GM21381 (cell line): ENCODE measurements at regions not wholly inside any gene's neighbourhood (a gene's known extent, or its start where the extent isn't known, plus 50 kb on each side); places are given as distances from the start of the nearest gene placed in this dataset.

ENCODE experiments used
- ATAC-seq: cut with Tn5 transposase; IDR thresholded peaks from one replicate; pipeline ENCODE4 v1.9.1; 2021; ENCODE audit warnings: mild to moderate bottlenecking, moderate library complexity; ENCODE audit not compliant: unreplicated experiment

GRCh38 chr5:20680718-20681302, 692.8 kb upstream of the CDH18 start:
- ATAC-seq: no peak

- no peak for ATAC-seq
These were observed 690.9 kb upstream of the CDH18 start for GRCh38 chr5:20678814-20679298.

DNA sequence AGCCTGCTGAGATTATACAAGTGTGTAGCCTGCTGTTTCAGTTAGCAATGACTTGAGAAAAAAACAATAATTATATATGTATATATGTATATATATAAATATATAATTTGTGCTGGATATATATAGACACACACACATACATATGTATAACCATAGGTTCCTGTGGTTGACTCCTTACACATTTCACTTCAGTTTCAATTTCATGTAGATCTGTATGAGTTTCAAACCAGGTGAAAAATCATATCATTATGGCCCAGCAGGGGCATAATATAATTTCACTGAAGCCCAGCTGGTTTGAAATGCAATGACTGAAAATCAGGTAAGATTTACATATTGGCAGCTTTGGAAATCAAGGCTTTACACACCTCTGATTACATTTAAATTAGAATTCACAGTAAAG, 690.4 kb upstream of the CDH18 start:
- no peak for ATAC-seq

DNA sequence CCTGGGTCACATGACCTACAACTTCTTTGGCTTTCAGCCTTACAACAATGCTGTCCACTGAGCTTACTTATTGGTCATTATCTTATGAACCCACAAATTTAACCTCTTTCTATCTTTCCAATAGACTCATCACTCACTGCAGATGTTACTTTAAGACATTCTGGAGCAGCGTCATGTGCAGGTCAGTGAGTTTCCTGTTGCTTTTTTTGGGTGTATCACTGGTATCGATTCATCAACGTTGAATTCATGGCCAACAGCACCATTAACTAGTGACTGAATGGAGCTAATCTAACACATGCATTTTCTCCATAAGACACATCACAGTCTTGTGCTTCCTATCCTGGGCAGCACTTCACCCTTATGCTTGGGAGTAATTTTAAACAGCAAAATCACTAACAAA, 672.6 kb upstream of the CDH18 start:
- ATAC-seq: no peak

- no peak for ATAC-seq
These were observed 668.3 kb upstream of the CDH18 start for GRCh38 chr5:20656262-20656661.

DNA sequence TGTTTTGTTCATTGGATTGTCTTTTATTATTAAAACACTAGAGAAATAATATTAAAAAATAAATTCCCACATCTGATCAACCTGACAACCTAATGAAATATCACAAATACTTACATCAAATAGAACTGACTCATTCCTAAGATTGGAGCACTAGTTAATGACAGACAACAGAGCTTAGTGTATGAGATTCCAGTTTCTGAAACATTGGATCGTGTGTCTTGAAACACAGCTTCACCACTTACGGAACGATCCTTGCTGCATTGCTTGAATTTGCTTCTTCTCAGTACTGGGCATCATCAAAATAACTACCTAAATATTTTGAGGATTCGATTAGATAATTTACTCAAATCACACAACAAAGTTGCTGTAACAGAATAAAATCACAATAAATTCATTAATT, 667.2 kb upstream of the CDH18 start:
- ATAC-seq: no peak

GRCh38 chr5:20654746-20655145, 666.7 kb upstream of the CDH18 start:
- ATAC-seq: no peak

DNA sequence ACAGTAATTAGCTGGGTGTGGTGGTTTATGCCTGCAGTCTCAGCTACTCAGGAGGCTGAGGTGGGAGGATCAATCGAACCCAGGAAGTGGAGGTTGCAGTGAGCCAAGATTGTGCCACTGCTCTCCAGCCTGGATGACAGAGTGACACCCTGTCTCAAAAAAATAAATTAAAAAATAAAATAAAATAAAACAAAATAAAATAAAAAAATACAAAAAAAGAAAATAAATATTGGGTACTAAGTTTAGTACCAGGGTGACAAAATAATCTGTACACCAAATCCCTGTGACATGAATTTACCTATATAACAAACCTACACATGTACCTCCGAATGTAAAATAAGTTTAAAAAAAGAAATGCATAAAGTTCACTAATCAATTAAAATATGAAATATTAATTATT, 666.0 kb upstream of the CDH18 start:
- ATAC-seq: no peak

- ATAC-seq: no peak
These were observed 662.0 kb upstream of the CDH18 start for GRCh38 chr5:20649966-20650365.

GRCh38 chr5:20648981-20649380, 661.0 kb upstream of the CDH18 start:
- no peak for ATAC-seq

GRCh38 chr5:20636686-20637085, 648.7 kb upstream of the CDH18 start:
- no peak for ATAC-seq

DNA sequence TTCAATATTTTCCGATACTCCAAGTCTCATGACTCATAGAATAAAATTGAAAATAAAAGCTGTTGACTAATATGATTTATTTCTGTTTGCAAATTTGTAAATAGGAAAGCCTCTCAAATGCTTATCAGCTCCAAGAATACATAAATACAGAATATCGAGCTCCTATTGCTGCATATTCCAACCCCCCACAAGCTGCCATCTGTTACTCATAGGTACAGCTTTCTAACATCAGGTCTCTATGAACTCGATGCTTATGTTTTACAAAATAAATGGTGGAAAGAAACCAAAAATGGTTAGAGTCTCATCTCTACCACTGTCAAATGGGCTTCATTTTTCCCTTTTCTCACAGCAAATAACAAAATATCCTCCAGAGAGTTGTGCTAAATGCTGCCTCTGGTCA, 631.6 kb upstream of the CDH18 start:
- ATAC-seq: no peak

DNA sequence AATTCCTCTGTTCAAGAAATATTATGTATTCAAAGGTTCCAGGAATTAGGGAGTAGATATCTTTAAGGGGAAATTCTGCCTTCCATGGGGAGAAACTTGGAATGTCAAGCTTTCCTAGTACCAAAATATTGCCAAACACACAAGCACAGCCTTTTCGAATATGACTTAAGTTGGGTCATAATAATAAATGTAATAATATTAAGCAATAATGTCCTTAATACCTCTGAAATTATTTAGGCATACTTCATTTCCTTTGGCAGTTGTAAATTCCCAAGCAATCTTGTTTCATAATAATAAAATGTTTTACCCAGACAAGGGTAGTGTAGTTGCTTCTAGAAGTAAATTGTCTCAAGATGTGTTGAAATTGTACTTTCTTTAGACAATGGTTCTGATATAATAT, 630.3 kb upstream of the CDH18 start:
- ATAC-seq: no peak

GRCh38 chr5:20617841-20618240, 629.8 kb upstream of the CDH18 start:
- no peak for ATAC-seq

DNA sequence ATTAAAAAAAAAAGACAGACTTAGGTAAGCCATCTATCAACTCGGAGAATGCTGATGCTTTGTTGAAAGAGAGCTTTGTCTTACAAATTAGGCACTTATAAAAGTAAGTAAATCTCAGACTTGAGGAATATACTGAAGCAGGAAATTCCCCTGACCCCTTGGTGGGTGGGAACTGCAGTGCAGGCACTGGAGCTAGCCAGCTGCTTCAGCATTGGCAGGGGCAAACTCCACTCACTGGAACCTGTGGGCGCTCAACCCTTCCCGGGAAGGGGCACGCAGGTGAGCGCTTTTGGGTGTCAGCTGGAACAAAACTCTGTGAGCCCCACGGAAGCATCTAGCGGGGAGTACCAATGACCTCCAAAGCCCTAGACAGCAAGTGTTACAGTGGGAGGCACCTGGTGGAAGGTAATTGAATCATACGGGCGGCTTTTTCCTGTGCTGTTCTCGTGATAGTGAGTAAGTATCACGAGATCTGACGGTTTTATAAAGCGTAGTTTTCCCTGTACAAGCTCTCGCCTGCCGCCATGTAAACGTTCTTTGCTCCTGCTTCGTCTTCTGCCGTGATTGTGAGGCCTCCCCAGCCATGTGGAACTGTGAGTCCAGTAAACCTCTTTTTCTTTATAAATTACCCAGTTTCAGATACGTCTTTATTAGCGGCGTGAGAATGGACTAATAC, 628.0 kb upstream of the CDH18 start:
- no peak for ATAC-seq

- ATAC-seq: no peak
These were observed 623.6 kb upstream of the CDH18 start for GRCh38 chr5:20611620-20612019.

- ATAC-seq: no peak
These were observed 622.7 kb upstream of the CDH18 start for GRCh38 chr5:20610681-20611080.

DNA sequence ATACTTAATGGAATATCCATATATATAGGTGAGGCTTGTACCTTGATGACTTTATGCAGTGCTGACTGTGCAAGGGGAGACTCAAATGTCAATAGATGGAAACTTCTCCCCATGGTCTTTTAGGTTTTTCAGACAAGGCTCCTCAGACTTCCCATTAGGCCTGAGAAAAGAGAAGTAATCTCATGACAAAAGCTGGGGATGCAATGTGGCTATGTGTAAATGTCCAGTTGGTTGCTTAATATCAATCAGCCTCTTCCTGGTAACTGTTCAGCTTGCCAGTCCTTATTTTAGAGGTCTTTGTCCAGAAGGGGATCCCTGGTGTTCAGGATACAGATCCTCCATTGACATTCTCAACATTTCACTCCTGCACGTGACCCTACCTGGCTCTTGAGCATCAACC, 621.1 kb upstream of the CDH18 start:
- ATAC-seq: no peak

DNA sequence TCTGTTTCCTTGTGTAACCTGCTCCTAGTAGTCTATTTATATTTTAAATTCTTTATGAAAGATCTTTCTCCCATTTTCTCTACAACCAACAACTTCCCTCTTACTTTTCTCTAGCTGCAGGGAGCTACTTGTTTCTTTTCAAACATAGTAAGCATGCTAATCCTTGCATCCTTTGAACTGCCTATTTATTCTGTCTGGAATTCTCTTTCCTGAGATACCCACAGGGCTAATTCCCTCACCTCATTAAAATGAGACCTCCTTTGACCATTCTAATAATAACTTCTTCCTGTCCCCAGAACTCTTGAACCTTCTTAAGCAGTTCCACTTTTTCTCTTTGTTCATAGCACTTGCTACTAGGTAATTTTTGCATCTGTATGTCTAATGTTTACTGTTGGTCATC, 620.6 kb upstream of the CDH18 start:
- ATAC-seq: no peak

GRCh38 chr5:20605732-20606525, 617.9 kb upstream of the CDH18 start:
- ATAC-seq: no peak

- no peak for ATAC-seq
These were observed 617.0 kb upstream of the CDH18 start for GRCh38 chr5:20604992-20605391.

- no peak for ATAC-seq
These were observed 613.7 kb upstream of the CDH18 start for GRCh38 chr5:20601678-20602100.
